Loucy (cell line): ENCODE measurements at regions not wholly inside any gene's neighbourhood (a gene's known extent, or its start where the extent isn't known, plus 50 kb on each side); places are given as distances from the start of the nearest gene placed in this dataset.

Experiments used
- H2AFZ ChIP-seq: fragments of 200-600 bp; sonication (generic); 2 replicates; pipeline ENCODE4 v1.6.0; 2016; ENCODE audit warnings: antibody characterized with exemption, mild to moderate bottlenecking, low read length, moderate library complexity
- H3F3A ChIP-seq: fragments of 200-600 bp; 2 replicates; pipeline ENCODE4 v1.6.0; 2016; ENCODE audit warnings: antibody characterized with exemption, low read depth, mild to moderate bottlenecking
- H3K27me3 ChIP-seq: fragments of 200-600 bp; sonication (generic); 2 replicates; pipeline ENCODE4 v1.6.1; 2014; ENCODE audit warnings: low read length, mild to moderate bottlenecking; ENCODE audit not compliant: insufficient read depth, poor library complexity, severe bottlenecking
- H3K36me3 ChIP-seq: fragments of 200-600 bp; sonication (generic); 2 replicates; pipeline ENCODE4 v1.6.1; 2016; ENCODE audit warnings: low read length; ENCODE audit not compliant: insufficient read depth
- H3K4me1 ChIP-seq: fragments of 200-600 bp; sonication (generic); 2 replicates; pipeline ENCODE4 v1.5.1; 2014; ENCODE audit warnings: low read length, mild to moderate bottlenecking; ENCODE audit not compliant: insufficient read depth, poor library complexity, severe bottlenecking
- H3K4me2 ChIP-seq: fragments of 200-600 bp; sonication (generic); 2 replicates; pipeline ENCODE4 v1.6.0; 2014; ENCODE audit warnings: antibody characterized with exemption, low read length, low read depth, mild to moderate bottlenecking; ENCODE audit not compliant: poor library complexity, severe bottlenecking
- H3K4me3 ChIP-seq: fragments of 200-600 bp; sonication (generic); 2 replicates; pipeline ENCODE4 v1.5.1; 2014; ENCODE audit warnings: low read length, mild to moderate bottlenecking, mixed read lengths; ENCODE audit not compliant: poor library complexity, severe bottlenecking
- H3K79me2 ChIP-seq: fragments of 200-600 bp; sonication (generic); 2 replicates; pipeline ENCODE4 v1.6.1; 2014; ENCODE audit warnings: low read length; ENCODE audit not compliant: insufficient read depth
- H3K9ac ChIP-seq: fragments of 200-600 bp; sonication (generic); 2 replicates; pipeline ENCODE4 v1.6.0; 2014; ENCODE audit warnings: mild to moderate bottlenecking, low read depth, low read length, moderate library complexity; ENCODE audit not compliant: poor library complexity, severe bottlenecking
- H3K9me2 ChIP-seq: fragments of 200-600 bp; sonication (generic); replicated peaks from 2 replicates; pipeline ENCODE4 v1.6.1; 2016; ENCODE audit warnings: low read depth, low read length, mixed read lengths
- H3K9me3 ChIP-seq: fragments of 200-600 bp; sonication (generic); 2 replicates; pipeline ENCODE4 v1.6.1; 2014; ENCODE audit warnings: mild to moderate bottlenecking, antibody characterized with exemption, low read length, low read depth; ENCODE audit not compliant: insufficient read depth
- H4K20me1 ChIP-seq: fragments of 200-600 bp; sonication (generic); 2 replicates; pipeline ENCODE4 v1.6.0; 2014; ENCODE audit warnings: antibody characterized with exemption, low read length, mild to moderate bottlenecking; ENCODE audit not compliant: insufficient read depth, poor library complexity, severe bottlenecking
- CTCF ChIP-seq: fragments of 200-600 bp; sonication (generic); conservative IDR thresholded peaks from 2 replicates; pipeline ENCODE4 v1.5.1; 2014; ENCODE audit warnings: mild to moderate bottlenecking, antibody characterized with exemption, low read length
- EZH2phosphoT487 ChIP-seq: fragments of 200-600 bp; IDR thresholded peaks from 2 replicates; pipeline ENCODE4 v1.6.1; 2018; ENCODE audit warnings: antibody characterized with exemption, mild to moderate bottlenecking, moderate library complexity, borderline replicate concordance

DNA sequence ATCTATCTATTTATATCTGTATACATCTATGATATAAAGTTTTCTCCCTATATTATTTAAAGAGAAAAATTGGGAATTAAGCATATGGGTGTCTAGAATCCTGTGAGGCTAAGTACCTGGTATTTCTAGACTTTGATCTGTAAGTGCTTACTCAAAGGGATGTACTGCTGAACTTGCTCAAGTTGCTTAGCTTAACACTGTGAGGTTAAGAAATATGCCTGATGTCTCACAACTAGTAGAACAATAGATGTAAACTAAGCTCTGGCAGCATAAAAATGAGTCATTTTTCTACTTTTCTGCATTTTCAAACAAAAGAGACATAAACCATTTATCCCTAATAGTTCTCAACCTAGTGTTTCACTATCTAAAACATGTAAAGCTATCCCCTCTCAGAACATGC is 744.4 kb upstream of the ANO3 start:
- no peak overlapping the region for H3K4me2 ChIP-seq
- H3K9ac ChIP-seq, result no peak overlapping the region
- H3K4me3 ChIP-seq, result no peak overlapping the region
- no peaks in the 10 kb centered on the region for H3K9me2 ChIP-seq
- H3K79me2 ChIP-seq, result no peaks in the 10 kb centered on the region
- no peaks in the 10 kb centered on the region for H3F3A ChIP-seq
- H3K36me3 ChIP-seq, result no peaks in the 10 kb centered on the region
- H4K20me1 ChIP-seq, result no peaks in the 10 kb centered on the region
- no peaks in the 10 kb centered on the region for H3K27me3 ChIP-seq
- no peak overlapping the region for H2AFZ ChIP-seq
- no peaks in the 10 kb centered on the region for H3K9me3 ChIP-seq
- no peaks in the 10 kb centered on the region for H3K4me1 ChIP-seq
- no peak for TF ChIP-seq CTCF
- no peak for TF ChIP-seq EZH2phosphoT487

DNA sequence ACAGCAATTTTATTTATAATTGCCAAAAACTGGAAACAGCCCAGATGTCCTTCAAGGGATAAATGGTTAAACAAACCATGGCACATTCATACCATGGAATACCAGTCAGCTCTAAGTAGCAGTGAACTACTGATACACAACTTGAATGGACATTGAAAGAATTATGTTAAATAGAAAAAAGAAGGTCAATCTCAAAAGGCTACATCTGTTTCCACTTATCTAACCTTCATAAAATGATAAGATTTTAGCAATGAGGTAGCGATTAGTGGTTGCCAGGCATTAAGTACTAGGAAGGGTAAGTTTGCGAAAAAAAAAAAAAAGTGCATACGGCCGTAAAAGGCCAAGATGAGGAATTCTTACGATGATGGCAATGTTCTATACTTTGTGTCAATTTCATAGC is 738.7 kb upstream of the ANO3 start:
- no peak overlapping the region for H3K4me3 ChIP-seq
- H3K9me3 ChIP-seq, result no peaks in the 10 kb centered on the region
- no peaks in the 10 kb centered on the region for H3K4me1 ChIP-seq
- no peak overlapping the region for H2AFZ ChIP-seq
- no peaks in the 10 kb centered on the region for H3K27me3 ChIP-seq
- H3K36me3 ChIP-seq, result no peaks in the 10 kb centered on the region
- no peak overlapping the region for H3K4me2 ChIP-seq
- H3K9ac ChIP-seq, result no peak overlapping the region
- H4K20me1 ChIP-seq, result no peaks in the 10 kb centered on the region
- H3F3A ChIP-seq, result no peaks in the 10 kb centered on the region
- TF ChIP-seq CTCF, result no peak
- TF ChIP-seq EZH2phosphoT487, result no peak
- no peaks in the 10 kb centered on the region for H3K79me2 ChIP-seq
- 0 out of 2 replicates have a peak, but pooled peaks cover 4% of the 10 kb centered on the region for H3K9me2 ChIP-seq

GRCh38 chr11:25596701-25597100 is 735.2 kb upstream of the ANO3 start:
- no peak overlapping the region for H3K4me3 ChIP-seq
- H3K4me2 ChIP-seq, result no peak overlapping the region
- H4K20me1 ChIP-seq, result no peaks in the 10 kb centered on the region
- H3K9ac ChIP-seq, result no peak overlapping the region
- no peaks in the 10 kb centered on the region for H3K4me1 ChIP-seq
- no peaks in the 10 kb centered on the region for H3F3A ChIP-seq
- H3K27me3 ChIP-seq, result no peaks in the 10 kb centered on the region
- TF ChIP-seq EZH2phosphoT487 (no peak), CTCF (no peak)
- H2AFZ ChIP-seq, result no peak overlapping the region
- no peaks in the 10 kb centered on the region for H3K36me3 ChIP-seq
- no peaks in the 10 kb centered on the region for H3K9me3 ChIP-seq
- H3K79me2 ChIP-seq, result no peaks in the 10 kb centered on the region
- 0 out of 2 replicates have a peak, but pooled peaks cover 4% of the 10 kb centered on the region for H3K9me2 ChIP-seq
